Transverse colon (tissue), 4 donors: ENCODE measurements at regions not wholly inside any gene's neighbourhood (a gene's known extent, or its start where the extent isn't known, plus 50 kb on each side); places are given as distances from the start of the nearest gene placed in this dataset.
"Not testable (repeated sequence)": the region's sequence is repeated elsewhere in the genome, so short reads cannot be mapped to it uniquely, and the experiment has no call there.

Experiments used
- POLR2A ChIP-seq: fragments of 450-650 bp; IDR thresholded peaks from one replicate; pipeline ENCODE4 v1.6.1; 2016; ENCODE audit warnings: antibody characterized with exemption, mild to moderate bottlenecking, moderate library complexity
- POLR2AphosphoS5 ChIP-seq, 3 donors: sonication (generic); formaldehyde crosslinking; IDR thresholded peaks; one replicate each; pipeline ENCODE4 v1.6.1; 2016; ENCODE audit warnings: antibody characterized with exemption in 3 of 3
- TF ChIP-seq, protein P1 (sequence below), 5 experiments: fragments of 200-600 bp in 3 of 5; fragments of 450-650 bp in 2 of 5; sonication (generic) in 3 of 5; IDR thresholded peaks; 1 replicate in 2 of 5; 2 replicates in 3 of 5; pipeline ENCODE4 v1.5.1; 2016 to 2017; ENCODE audit warnings: antibody characterized with exemption in 5 of 5, inconsistent platforms in 3 of 5, mild to moderate bottlenecking in 2 of 5, moderate library complexity in 1 of 5

DNA sequence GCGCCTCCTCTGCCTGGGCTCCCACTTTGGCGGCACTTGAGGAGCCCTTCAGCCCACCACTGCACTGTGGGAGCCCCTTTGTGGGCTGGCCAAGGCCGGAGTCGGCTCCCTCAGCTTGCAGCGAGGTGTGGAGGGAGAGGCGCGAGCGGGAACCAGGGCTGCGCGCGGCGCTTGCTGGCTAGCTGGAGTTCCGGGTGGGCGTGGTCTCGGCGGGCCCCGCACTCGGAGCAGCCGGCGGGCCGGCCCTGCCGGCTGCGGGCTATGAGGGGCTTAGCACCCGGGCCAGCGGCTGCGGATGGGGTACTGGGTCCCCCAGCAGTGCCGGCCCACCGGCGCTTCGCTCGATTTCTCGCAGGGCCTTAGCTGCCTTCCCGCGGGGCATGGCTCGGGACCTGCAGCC lies 344.5 kb downstream of the NYAP2 start:
- TF ChIP-seq, protein P1, sequence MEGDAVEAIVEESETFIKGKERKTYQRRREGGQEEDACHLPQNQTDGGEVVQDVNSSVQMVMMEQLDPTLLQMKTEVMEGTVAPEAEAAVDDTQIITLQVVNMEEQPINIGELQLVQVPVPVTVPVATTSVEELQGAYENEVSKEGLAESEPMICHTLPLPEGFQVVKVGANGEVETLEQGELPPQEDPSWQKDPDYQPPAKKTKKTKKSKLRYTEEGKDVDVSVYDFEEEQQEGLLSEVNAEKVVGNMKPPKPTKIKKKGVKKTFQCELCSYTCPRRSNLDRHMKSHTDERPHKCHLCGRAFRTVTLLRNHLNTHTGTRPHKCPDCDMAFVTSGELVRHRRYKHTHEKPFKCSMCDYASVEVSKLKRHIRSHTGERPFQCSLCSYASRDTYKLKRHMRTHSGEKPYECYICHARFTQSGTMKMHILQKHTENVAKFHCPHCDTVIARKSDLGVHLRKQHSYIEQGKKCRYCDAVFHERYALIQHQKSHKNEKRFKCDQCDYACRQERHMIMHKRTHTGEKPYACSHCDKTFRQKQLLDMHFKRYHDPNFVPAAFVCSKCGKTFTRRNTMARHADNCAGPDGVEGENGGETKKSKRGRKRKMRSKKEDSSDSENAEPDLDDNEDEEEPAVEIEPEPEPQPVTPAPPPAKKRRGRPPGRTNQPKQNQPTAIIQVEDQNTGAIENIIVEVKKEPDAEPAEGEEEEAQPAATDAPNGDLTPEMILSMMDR (IDR thresholded peaks at IDR 0.05), result not testable (repeated sequence)
- not testable (repeated sequence) for TF ChIP-seq POLR2A; POLR2AphosphoS5 (IDR thresholded peaks at IDR 0.05)
